ENCODE measurements at regions not wholly inside any gene's neighbourhood (a gene's known extent, or its start where the extent isn't known, plus 50 kb on each side); places are given as distances from the start of the nearest gene placed in this dataset.

- Histone ChIP-seq H3K4me2 (ENCODE audit: low read length) (no peak overlapping the region), H3K4me3 (replicated peaks in 1 of 2; ENCODE audit: low read depth in 1 of 2, low read length in 2 of 2) (no peak overlapping the region), H4K20me1 (ENCODE audit: insufficient read depth) (no peaks in the 10 kb centered on the region), H3K36me3 (ENCODE audit: control insufficient read depth in 1 of 2, insufficient read depth in 2 of 2, low read length in 2 of 2) (no peaks in the 10 kb centered on the region), H3K9ac (ENCODE audit: low read length) (no peak overlapping the region), H3K27me3 (ENCODE audit: insufficient read depth, low read length) (peaks cover 52% of the 10 kb centered on the region), H3K79me2 (ENCODE audit: insufficient read depth, low read length) (no peaks in the 10 kb centered on the region), H3K27ac (ENCODE audit: low read depth, low read length) (no peak overlapping the region), H2AFZ (ENCODE audit: low read depth, low read length, poor library complexity, severe bottlenecking) (no peak overlapping the region), H3K4me1 (ENCODE audit: control insufficient read depth in 1 of 2, insufficient read depth in 2 of 2, low read length in 2 of 2) (no peaks in the 10 kb centered on the region), H3K9me2 (ENCODE audit: insufficient read depth) (no peaks in the 10 kb centered on the region), H3K9me3 (ENCODE audit: control insufficient read depth in 1 of 2, insufficient read depth in 1 of 2, low read depth in 1 of 2, low read length in 2 of 2) (no peaks in the 10 kb centered on the region)
- ChIA-PET RAD21 (ENCODE audit: low non-redundant PET in 1 of 2, low total read pairs in 2 of 2, uncharacterized antibody in 2 of 2, unreplicated experiment in 2 of 2) (no interaction called here), POLR2A (no interaction called here), CTCF (no interaction called here)
- no peak for DNase-seq (ENCODE audit: low read depth, low spot score)
- ATAC-seq: no peak
- BruUV-seq (replicated peaks): no TSS peak
- TF ChIP-seq EZH2 (IDR thresholded peaks at IDR 0.05) (no peak), FOSL1 (IDR thresholded peaks at IDR 0.05; ENCODE audit: low read depth) (no peak), POLR2A (IDR thresholded peaks at IDR 0.05; ENCODE audit: borderline replicate concordance, extremely low read depth, insufficient read depth, insufficient read length) (no peak), JUND (IDR thresholded peaks at IDR 0.05) (no peak), POLR2AphosphoS5 (IDR thresholded peaks at IDR 0.05; ENCODE audit: low read depth, low read length) (no peak), ATF3 (IDR thresholded peaks at IDR 0.05) (no peak), SIN3A (IDR thresholded peaks at IDR 0.05; ENCODE audit: low read depth) (no peak), ZNF274 (IDR thresholded peaks at IDR 0.05; ENCODE audit: low read depth, low read length) (no peak), CBX3 (IDR thresholded peaks at IDR 0.05; ENCODE audit: low read depth) (no peak), REST (IDR thresholded peaks at IDR 0.05; ENCODE audit: low read depth) (no peak), ZFX (IDR thresholded peaks at IDR 0.05) (no peak), ELF1 (IDR thresholded peaks at IDR 0.05; ENCODE audit: borderline replicate concordance, low read depth) (no peak), EZH2phosphoT487 (IDR thresholded peaks at IDR 0.05; ENCODE audit: borderline replicate concordance) (no peak), ZBTB33 (IDR thresholded peaks at IDR 0.05; ENCODE audit: extremely low read depth, insufficient replicate concordance, low read length) (no peak), EGR1 (IDR thresholded peaks at IDR 0.05; ENCODE audit: low read depth) (no peak)
- intact Hi-C loops (cut with micrococcal nuclease): no loop called here
Measured at GRCh38 chr16:65991149-65991701, 375.3 kb upstream of the CDH5 start.
